M059J (cell line): ENCODE measurements at regions not wholly inside any gene's neighbourhood (a gene's known extent, or its start where the extent isn't known, plus 50 kb on each side); places are given as distances from the start of the nearest gene placed in this dataset.
A peak's percentile ranks its signal among the peaks of the same experiment; 100 is the strongest.
"Not testable (repeated sequence)": the region's sequence is repeated elsewhere in the genome, so short reads cannot be mapped to it uniquely, and the experiment has no call there.

Source experiments
- DNase-seq: peaks from one replicate; pipeline ENCODE4 v3.0.0-alpha.2; 2012; ENCODE audit warnings: low read depth

GRCh38 chr3:146770881-146771280 is 165.7 kb upstream of the PLSCR5 start:
- no peak for DNase-seq

GRCh38 chr3:146770301-146770700 is 165.2 kb upstream of the PLSCR5 start:
- no peak for DNase-seq

- no peak for DNase-seq
Observed at GRCh38 chr3:146757759-146758158, 152.6 kb upstream of the PLSCR5 start.

DNA sequence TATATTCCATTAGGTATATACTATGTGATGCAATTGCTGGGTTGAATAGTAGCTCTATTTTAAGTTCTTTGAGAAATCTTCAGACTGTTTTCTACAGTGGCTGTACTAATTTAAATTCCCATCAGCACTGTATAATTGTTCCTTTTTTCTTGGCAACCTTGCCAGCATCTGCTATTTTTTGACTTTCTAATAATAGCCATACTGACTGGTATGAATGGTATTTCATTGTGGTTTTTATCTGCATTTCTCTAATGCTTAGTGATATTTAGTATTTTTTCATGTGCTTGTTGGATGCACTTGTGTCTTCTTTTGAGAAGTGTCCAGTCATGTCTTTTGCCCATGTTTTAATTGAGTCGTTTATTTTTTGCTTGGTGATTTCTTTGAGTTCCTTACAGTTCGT is 145.1 kb upstream of the PLSCR5 start:
- DNase-seq = peak; percentile 48

DNA sequence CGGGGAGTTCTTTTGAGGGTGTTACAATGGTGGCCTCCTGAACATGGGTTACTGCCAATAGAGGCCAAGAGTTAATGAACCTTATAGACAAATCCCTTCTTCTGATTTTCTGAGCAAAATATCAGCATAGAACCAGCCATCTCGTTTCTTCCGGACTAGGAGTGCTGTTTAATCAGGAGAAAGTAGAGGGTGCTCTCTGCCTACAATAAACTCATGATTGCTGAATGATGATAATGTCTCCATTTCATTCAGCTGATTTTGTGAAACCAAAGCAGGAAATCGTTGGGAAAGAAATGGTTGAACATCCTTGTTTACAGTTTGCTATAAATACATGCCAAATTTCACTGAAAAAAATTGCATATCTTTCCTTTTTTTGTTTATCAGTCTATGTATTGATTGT is 142.8 kb upstream of the PLSCR5 start:
- DNase-seq = peak; percentile 42

DNA sequence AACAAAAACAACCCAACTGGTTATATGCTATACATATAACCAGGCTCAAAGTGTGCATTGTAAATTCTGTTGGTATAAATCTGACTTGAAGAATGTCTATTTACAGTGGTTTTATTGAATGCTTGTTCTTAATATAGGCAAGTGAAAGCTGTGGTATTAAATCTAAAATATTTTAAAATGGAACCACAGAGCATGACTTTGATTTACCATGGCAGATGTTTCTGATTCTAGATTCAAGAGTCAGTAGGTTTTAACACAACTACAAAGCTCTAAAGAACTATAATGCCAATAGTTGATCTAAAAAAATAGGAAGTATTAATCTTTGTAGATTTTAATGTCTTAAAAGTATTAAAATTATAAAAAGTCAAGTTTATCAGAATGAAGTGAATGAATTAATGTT is 141.9 kb upstream of the PLSCR5 start:
- no peak for DNase-seq

DNA sequence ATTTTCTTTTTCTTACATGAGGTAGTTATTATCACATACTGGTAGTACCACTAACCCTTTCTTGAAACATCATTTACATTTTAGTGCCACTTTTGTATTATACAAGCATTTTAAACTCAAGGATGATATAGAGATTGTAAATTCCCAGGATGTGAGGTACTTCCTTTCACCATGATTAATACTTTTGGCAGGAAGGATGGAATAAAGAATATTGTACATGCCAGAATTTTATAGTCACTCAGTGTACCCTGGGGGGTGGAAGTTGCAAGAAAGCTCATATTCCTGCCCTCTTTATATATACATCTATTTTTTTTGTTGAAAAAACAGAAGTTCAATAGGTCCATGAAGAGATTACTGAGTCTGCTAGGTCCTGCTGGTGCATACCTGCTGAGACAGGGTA is 141.0 kb upstream of the PLSCR5 start:
- peak; percentile 34 for DNase-seq

DNA sequence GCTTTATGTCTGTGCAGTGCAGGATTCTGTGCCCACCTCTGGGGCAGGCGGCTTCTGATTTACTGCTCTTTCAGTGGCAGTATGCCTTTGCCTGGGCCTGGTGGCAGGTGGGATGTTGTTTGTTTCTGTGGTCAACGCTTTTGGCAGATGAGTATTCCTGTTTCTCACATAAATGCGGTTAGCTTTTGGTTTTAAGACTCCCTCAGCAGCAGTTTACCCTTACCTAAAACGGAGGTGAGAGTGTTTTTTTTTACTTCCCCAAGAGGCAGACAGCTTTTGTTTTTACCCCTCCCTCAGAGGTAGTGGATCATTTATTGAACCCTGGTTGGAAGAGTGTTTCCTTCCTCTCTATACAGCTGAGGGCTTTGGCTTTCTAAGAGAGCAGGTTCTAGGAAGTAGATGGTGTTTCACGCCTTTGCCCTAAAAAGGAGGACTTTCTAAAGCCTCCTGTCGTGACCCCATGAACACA is 134.1 kb upstream of the PLSCR5 start:
- DNase-seq = peak; percentile 6

GRCh38 chr3:146732325-146732724 is 127.2 kb upstream of the PLSCR5 start:
- DNase-seq = no peak

- peak; percentile 4 for DNase-seq
Observed at GRCh38 chr3:146715170-146715569, 110.0 kb upstream of the PLSCR5 start.

GRCh38 chr3:146712806-146713205 is 107.7 kb upstream of the PLSCR5 start:
- no peak for DNase-seq

- DNase-seq = no peak
Observed at GRCh38 chr3:146709969-146710368, 104.8 kb upstream of the PLSCR5 start.

- no peak for DNase-seq
Observed at GRCh38 chr3:146705225-146705624, 100.1 kb upstream of the PLSCR5 start.

GRCh38 chr3:146702237-146702636 is 97.1 kb upstream of the PLSCR5 start:
- DNase-seq = no peak

DNA sequence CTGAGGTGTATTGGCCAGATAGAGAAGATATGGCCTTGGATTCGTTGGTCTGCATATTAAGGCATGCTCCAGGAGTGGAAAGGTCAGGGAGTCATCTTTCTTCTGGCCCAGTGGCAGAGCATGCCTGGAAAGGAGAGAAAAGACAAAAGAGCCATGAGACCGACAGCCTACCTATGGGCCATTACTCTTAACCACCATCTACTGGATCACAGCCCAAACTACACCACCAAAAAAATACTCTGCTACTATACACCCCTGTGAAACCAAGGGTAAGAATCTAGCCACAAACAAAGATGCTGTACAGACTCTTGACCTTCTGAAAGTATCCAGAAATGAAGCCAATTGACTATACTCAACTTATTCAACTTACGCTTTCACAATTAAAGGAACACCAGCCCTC is 96.1 kb upstream of the PLSCR5 start:
- DNase-seq = no peak

DNA sequence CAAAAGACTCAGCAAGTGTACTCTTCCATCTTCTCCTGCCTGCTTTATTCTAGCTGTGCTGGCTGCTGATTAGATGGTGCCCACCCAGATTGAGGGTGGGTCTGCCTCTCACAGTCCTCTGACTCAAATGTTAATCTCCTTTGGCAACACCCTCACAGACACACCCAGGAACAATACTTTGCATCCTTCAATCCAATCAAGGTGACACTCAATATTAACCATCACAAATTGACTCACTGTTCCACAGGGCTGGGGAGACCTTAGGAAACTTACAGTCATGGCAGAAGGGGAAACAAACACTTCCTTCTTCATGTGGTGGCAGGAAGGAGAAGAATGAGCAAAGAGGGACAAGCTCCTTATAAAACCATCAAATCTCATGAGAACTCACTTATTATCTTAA is 94.9 kb upstream of the PLSCR5 start:
- DNase-seq = not testable (repeated sequence)

DNA sequence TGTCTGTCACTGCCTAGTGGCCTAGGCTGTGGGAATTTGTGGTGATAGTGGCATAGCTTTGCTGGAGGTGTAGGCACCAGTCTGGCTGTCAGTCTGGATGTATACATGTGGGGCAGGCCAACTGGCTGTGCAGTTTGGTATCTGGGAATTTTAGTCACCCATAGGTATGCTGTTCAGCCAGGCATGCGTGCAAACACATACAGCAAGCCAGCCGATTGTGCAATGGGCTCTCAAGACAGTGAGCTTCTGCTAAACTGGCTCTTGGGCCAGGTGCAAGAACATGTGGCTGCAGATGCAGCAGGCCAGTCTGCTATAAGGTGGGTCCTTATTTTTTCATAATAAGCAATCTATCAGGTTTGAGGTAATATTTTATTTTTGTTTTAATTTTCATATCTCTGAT is 87.1 kb upstream of the PLSCR5 start:
- no peak for DNase-seq

- DNase-seq = no peak
Observed at GRCh38 chr3:146685050-146685814, 80.1 kb upstream of the PLSCR5 start.

GRCh38 chr3:146682171-146682570 is 77.0 kb upstream of the PLSCR5 start:
- DNase-seq = no peak

GRCh38 chr3:146680617-146681016 is 75.5 kb upstream of the PLSCR5 start:
- DNase-seq = no peak

- no peak for DNase-seq
Observed at GRCh38 chr3:146679995-146680394, 74.8 kb upstream of the PLSCR5 start.

- DNase-seq = no peak
Observed at GRCh38 chr3:146679191-146679590, 74.0 kb upstream of the PLSCR5 start.

- DNase-seq = no peak
Observed at GRCh38 chr3:146672941-146673340, 67.8 kb upstream of the PLSCR5 start.

DNA sequence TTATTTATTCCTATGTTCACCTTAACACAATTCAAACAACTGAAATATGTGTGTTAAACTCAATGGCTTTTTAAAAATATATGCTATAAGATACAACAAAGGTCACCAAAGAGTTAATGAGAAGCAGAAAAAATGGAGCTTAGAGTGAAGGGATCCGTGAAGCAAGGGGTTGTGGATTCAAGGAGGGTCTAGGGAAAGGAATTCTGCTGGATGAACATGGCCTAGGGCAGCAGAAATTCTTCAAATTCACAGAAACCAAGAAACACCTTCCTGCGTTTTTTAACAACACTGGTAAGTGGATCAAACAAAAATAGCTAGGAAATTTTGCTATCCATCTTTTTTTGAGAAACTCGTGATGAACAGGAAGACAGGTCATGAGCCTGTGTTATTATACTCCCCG is 59.3 kb upstream of the PLSCR5 start:
- no peak for DNase-seq
